ENCODE measurements at regions not wholly inside any gene's neighbourhood (a gene's known extent, or its start where the extent isn't known, plus 50 kb on each side); places are given as distances from the start of the nearest gene placed in this dataset.

DNA sequence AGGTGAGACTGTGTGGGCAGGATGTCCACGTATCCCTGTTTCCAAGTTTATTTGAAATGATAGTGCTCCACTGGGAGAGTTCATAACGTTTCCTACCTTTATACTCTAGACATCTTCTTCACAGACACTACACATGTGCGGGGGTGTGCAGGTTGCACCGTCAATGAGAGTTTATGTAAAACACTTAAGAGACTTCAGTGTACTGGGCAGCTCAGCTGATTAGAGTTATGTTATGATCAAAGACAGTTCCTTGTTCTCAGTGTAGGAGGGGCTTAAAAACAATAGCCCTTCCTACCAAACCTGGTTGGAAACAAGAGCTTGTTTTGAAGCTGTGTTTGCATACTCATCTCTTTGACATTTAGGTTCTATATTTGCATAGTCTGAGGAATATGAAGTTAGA, 326.9 kb upstream of the AGA start:
- no peaks in the 10 kb centered on the region for H3K27me3 Mint-ChIP-seq (ENCODE audit: low read depth, unreplicated experiment)
- Histone ChIP-seq H3K27ac (ENCODE audit: low read depth, low read length) (no peak overlapping the region), H3K9me3 (ENCODE audit: insufficient read depth, low read depth, low read length) (no peaks in the 10 kb centered on the region), H2AFZ (ENCODE audit: low read depth, low read length) (no peak overlapping the region), H4K20me1 (ENCODE audit: insufficient read depth, low read length) (no peaks in the 10 kb centered on the region), H3K9ac (ENCODE audit: low read length) (no peak overlapping the region), H3K79me2 (ENCODE audit: insufficient read depth, low read length) (no peaks in the 10 kb centered on the region), H3K4me2 (ENCODE audit: low read length) (no peak overlapping the region), H3K27me3 (ENCODE audit: insufficient read depth, low read length) (no peaks in the 10 kb centered on the region), H3K4me3 (ENCODE audit: insufficient read depth, low read depth, low read length) (no peak overlapping the region), H3K36me3 (ENCODE audit: insufficient read depth, low read length) (no peaks in the 10 kb centered on the region), H3K4me1 (ENCODE audit: insufficient read depth, low read length) (no peaks in the 10 kb centered on the region)
- no peaks in the 10 kb centered on the region for H3K36me3 Mint-ChIP-seq (ENCODE audit: low read depth, unreplicated experiment)
- DNase-seq (ENCODE audit: low read depth) (no peak), FAIRE-seq (no peak)
- TF ChIP-seq, protein P1, sequence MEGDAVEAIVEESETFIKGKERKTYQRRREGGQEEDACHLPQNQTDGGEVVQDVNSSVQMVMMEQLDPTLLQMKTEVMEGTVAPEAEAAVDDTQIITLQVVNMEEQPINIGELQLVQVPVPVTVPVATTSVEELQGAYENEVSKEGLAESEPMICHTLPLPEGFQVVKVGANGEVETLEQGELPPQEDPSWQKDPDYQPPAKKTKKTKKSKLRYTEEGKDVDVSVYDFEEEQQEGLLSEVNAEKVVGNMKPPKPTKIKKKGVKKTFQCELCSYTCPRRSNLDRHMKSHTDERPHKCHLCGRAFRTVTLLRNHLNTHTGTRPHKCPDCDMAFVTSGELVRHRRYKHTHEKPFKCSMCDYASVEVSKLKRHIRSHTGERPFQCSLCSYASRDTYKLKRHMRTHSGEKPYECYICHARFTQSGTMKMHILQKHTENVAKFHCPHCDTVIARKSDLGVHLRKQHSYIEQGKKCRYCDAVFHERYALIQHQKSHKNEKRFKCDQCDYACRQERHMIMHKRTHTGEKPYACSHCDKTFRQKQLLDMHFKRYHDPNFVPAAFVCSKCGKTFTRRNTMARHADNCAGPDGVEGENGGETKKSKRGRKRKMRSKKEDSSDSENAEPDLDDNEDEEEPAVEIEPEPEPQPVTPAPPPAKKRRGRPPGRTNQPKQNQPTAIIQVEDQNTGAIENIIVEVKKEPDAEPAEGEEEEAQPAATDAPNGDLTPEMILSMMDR (IDR thresholded peaks at IDR 0.05; ENCODE audit: insufficient read depth, low read depth, low read length), result no peak
- TF ChIP-seq EZH2 (IDR thresholded peaks at IDR 0.05; ENCODE audit: insufficient read depth, low read length), result no peak
- H3K9me3 Mint-ChIP-seq (ENCODE audit: unreplicated experiment), result no peaks in the 10 kb centered on the region
- H3K27ac Mint-ChIP-seq (ENCODE audit: unreplicated experiment), result no peak overlapping the region
- H3K4me1 Mint-ChIP-seq (ENCODE audit: low read depth, unreplicated experiment), result peaks cover 1% of the 10 kb centered on the region
- H3K4me3 Mint-ChIP-seq (ENCODE audit: unreplicated experiment), result no peak overlapping the region

- no peaks in the 10 kb centered on the region for H3K4me1 ChIP-seq (ENCODE audit: insufficient read depth, low read length)
- H3K9me3 Mint-ChIP-seq (ENCODE audit: unreplicated experiment), result no peaks in the 10 kb centered on the region
- H3K9ac ChIP-seq (ENCODE audit: low read length), result no peak overlapping the region
- no peak overlapping the region for H3K4me3 ChIP-seq (ENCODE audit: insufficient read depth, low read depth, low read length)
- DNase-seq (ENCODE audit: low read depth), result peak; percentile 1
- no peaks in the 10 kb centered on the region for H3K36me3 Mint-ChIP-seq (ENCODE audit: low read depth, unreplicated experiment)
- no peak for TF ChIP-seq EZH2 (IDR thresholded peaks at IDR 0.05; ENCODE audit: insufficient read depth, low read length)
- TF ChIP-seq, protein P1 (IDR thresholded peaks at IDR 0.05; ENCODE audit: insufficient read depth, low read depth, low read length), result no peak
- H3K27ac Mint-ChIP-seq (ENCODE audit: unreplicated experiment), result no peak overlapping the region
- no peak overlapping the region for H3K4me2 ChIP-seq (ENCODE audit: low read length)
- H3K27me3 Mint-ChIP-seq (ENCODE audit: low read depth, unreplicated experiment), result no peaks in the 10 kb centered on the region
- FAIRE-seq, result no peak
- no peak overlapping the region for H3K27ac ChIP-seq (ENCODE audit: low read depth, low read length)
- no peaks in the 10 kb centered on the region for H3K79me2 ChIP-seq (ENCODE audit: insufficient read depth, low read length)
- H4K20me1 ChIP-seq (ENCODE audit: insufficient read depth, low read length), result no peaks in the 10 kb centered on the region
- no peaks in the 10 kb centered on the region for H3K36me3 ChIP-seq (ENCODE audit: insufficient read depth, low read length)
- peaks cover 1% of the 10 kb centered on the region for H3K4me1 Mint-ChIP-seq (ENCODE audit: low read depth, unreplicated experiment)
- no peak overlapping the region for H2AFZ ChIP-seq (ENCODE audit: low read depth, low read length)
- no peaks in the 10 kb centered on the region for H3K9me3 ChIP-seq (ENCODE audit: insufficient read depth, low read depth, low read length)
- H3K27me3 ChIP-seq (ENCODE audit: insufficient read depth, low read length), result no peaks in the 10 kb centered on the region
- no peak overlapping the region for H3K4me3 Mint-ChIP-seq (ENCODE audit: unreplicated experiment)
Measured at GRCh38 chr4:177770776-177771175, 328.5 kb upstream of the AGA start.

- Histone ChIP-seq H3K9me3 (ENCODE audit: insufficient read depth, low read depth, low read length) (no peaks in the 10 kb centered on the region), H3K36me3 (ENCODE audit: insufficient read depth, low read length) (no peaks in the 10 kb centered on the region), H3K4me2 (ENCODE audit: low read length) (no peak overlapping the region), H3K27me3 (ENCODE audit: insufficient read depth, low read length) (no peaks in the 10 kb centered on the region), H2AFZ (ENCODE audit: low read depth, low read length) (no peak overlapping the region), H3K4me3 (ENCODE audit: insufficient read depth, low read depth, low read length) (no peak overlapping the region), H3K79me2 (ENCODE audit: insufficient read depth, low read length) (no peaks in the 10 kb centered on the region), H3K27ac (ENCODE audit: low read depth, low read length) (no peak overlapping the region), H3K4me1 (ENCODE audit: insufficient read depth, low read length) (no peaks in the 10 kb centered on the region), H4K20me1 (ENCODE audit: insufficient read depth, low read length) (no peaks in the 10 kb centered on the region), H3K9ac (ENCODE audit: low read length) (no peak overlapping the region)
- H3K27me3 Mint-ChIP-seq (ENCODE audit: low read depth, unreplicated experiment), result no peaks in the 10 kb centered on the region
- H3K36me3 Mint-ChIP-seq (ENCODE audit: low read depth, unreplicated experiment), result no peaks in the 10 kb centered on the region
- no peak overlapping the region for H3K4me3 Mint-ChIP-seq (ENCODE audit: unreplicated experiment)
- peaks cover 1% of the 10 kb centered on the region for H3K4me1 Mint-ChIP-seq (ENCODE audit: low read depth, unreplicated experiment)
- no peak for DNase-seq (ENCODE audit: low read depth)
- H3K27ac Mint-ChIP-seq (ENCODE audit: unreplicated experiment), result no peak overlapping the region
- TF ChIP-seq EZH2 (IDR thresholded peaks at IDR 0.05; ENCODE audit: insufficient read depth, low read length), result no peak
- TF ChIP-seq, protein P1 (IDR thresholded peaks at IDR 0.05; ENCODE audit: insufficient read depth, low read depth, low read length), result no peak
- H3K9me3 Mint-ChIP-seq (ENCODE audit: unreplicated experiment), result no peaks in the 10 kb centered on the region
- no peak for FAIRE-seq
Measured at GRCh38 chr4:177771645-177772044, 329.4 kb upstream of the AGA start.
